ENCODE measurements at regions not wholly inside any gene's neighbourhood (a gene's known extent, or its start where the extent isn't known, plus 50 kb on each side); places are given as distances from the start of the nearest gene placed in this dataset.

- no peaks in the 10 kb centered on the region for H3K27me3 ChIP-seq
- no peaks in the 10 kb centered on the region for H3K4me1 ChIP-seq
- 74 to 80% methylated on average over 4 of the region's 4 CpGs for WGBS, 2 donors
- no peak overlapping the region for H3K4me3 ChIP-seq
- H3K36me3 ChIP-seq = no peaks in the 10 kb centered on the region
- no peaks in the 10 kb centered on the region for H3K9me3 ChIP-seq
- no peak overlapping the region for H3K27ac ChIP-seq
- DNase-seq (no peak), ATAC-seq (ENCODE audit: low FRiP score in 2 of 2) (no peak)
- TF ChIP-seq POLR2A (IDR thresholded peaks at IDR 0.05) (no peak), POLR2AphosphoS5 (IDR thresholded peaks at IDR 0.05) (no peak), EP300 (IDR thresholded peaks at IDR 0.05) (no peak)
- TF ChIP-seq, protein P1, sequence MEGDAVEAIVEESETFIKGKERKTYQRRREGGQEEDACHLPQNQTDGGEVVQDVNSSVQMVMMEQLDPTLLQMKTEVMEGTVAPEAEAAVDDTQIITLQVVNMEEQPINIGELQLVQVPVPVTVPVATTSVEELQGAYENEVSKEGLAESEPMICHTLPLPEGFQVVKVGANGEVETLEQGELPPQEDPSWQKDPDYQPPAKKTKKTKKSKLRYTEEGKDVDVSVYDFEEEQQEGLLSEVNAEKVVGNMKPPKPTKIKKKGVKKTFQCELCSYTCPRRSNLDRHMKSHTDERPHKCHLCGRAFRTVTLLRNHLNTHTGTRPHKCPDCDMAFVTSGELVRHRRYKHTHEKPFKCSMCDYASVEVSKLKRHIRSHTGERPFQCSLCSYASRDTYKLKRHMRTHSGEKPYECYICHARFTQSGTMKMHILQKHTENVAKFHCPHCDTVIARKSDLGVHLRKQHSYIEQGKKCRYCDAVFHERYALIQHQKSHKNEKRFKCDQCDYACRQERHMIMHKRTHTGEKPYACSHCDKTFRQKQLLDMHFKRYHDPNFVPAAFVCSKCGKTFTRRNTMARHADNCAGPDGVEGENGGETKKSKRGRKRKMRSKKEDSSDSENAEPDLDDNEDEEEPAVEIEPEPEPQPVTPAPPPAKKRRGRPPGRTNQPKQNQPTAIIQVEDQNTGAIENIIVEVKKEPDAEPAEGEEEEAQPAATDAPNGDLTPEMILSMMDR (IDR thresholded peaks at IDR 0.05) = no peak
Measured at GRCh38 chr18:67865400-67865799, 348.9 kb upstream of the DSEL start.

GRCh38 chr18:67864677-67865340 lies 348.3 kb upstream of the DSEL start:
- 68 to 76% methylated on average over 2 of the region's 2 CpGs for WGBS, 2 donors
- TF ChIP-seq EP300 (IDR thresholded peaks at IDR 0.05) (no peak), POLR2AphosphoS5 (IDR thresholded peaks at IDR 0.05) (no peak), POLR2A (IDR thresholded peaks at IDR 0.05) (no peak)
- TF ChIP-seq, protein P1 (IDR thresholded peaks at IDR 0.05) = no peak
- Histone ChIP-seq H3K27me3 (no peaks in the 10 kb centered on the region), H3K4me1 (no peaks in the 10 kb centered on the region), H3K36me3 (no peaks in the 10 kb centered on the region), H3K9me3 (no peaks in the 10 kb centered on the region), H3K4me3 (no peak overlapping the region), H3K27ac (no peak overlapping the region)
- no peak for ATAC-seq (ENCODE audit: low FRiP score in 2 of 2)
- no peak for DNase-seq

GRCh38 chr18:67862069-67862468 lies 345.5 kb upstream of the DSEL start:
- 85 to 86% methylated on average over 1 of the region's 1 CpG for WGBS, 2 donors

DNA sequence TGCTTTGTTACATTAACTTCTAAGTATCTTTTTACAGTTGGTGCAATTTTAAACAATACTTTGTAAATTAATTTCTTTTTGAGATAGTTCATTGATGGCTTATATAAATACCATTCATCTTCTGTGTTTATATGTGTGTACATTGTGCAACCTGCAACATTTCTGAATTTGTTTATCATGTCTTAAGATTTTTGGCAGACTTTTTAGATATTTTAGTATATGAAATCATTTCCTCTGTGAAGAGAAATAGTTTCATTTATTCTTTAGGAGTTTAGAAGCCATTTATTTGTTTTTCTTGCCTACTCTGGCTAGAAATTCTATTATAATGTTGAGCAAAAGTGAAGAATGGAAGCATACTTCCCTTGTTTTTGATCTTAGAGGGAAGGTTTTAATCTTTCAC lies 337.8 kb upstream of the DSEL start:
- DNase-seq = no peak
- Histone ChIP-seq H3K36me3 (no peaks in the 10 kb centered on the region), H3K27ac (no peak overlapping the region), H3K9me3 (no peaks in the 10 kb centered on the region), H3K4me1 (no peaks in the 10 kb centered on the region), H3K4me3 (no peak overlapping the region), H3K27me3 (no peaks in the 10 kb centered on the region)
- no peak for ATAC-seq (ENCODE audit: low FRiP score in 2 of 2)
- no peak for TF ChIP-seq POLR2A (IDR thresholded peaks at IDR 0.05)
- no peak for TF ChIP-seq EP300 (IDR thresholded peaks at IDR 0.05)
- TF ChIP-seq, protein P1 (IDR thresholded peaks at IDR 0.05) = no peak
- TF ChIP-seq POLR2AphosphoS5 (IDR thresholded peaks at IDR 0.05) = no peak

More at GRCh38 chr18:67862069-67862468, 345.5 kb upstream of the DSEL start:
- TF ChIP-seq POLR2AphosphoS5 (IDR thresholded peaks at IDR 0.05) (no peak), POLR2A (IDR thresholded peaks at IDR 0.05) (no peak), EP300 (IDR thresholded peaks at IDR 0.05) (no peak)
- TF ChIP-seq, protein P1 (IDR thresholded peaks at IDR 0.05) = no peak
- no peaks in the 10 kb centered on the region for H3K4me1 ChIP-seq
- ATAC-seq (ENCODE audit: low FRiP score in 2 of 2) (no peak), DNase-seq (no peak)
- no peak overlapping the region for H3K27ac ChIP-seq
- H3K4me3 ChIP-seq = no peak overlapping the region
- H3K27me3 ChIP-seq = no peaks in the 10 kb centered on the region
- H3K9me3 ChIP-seq = no peaks in the 10 kb centered on the region
- H3K36me3 ChIP-seq = no peaks in the 10 kb centered on the region

All from upper lobe of left lung (tissue), 6 donors.